C4-2B (cell line): ENCODE measurements at regions not wholly inside any gene's neighbourhood (a gene's known extent, or its start where the extent isn't known, plus 50 kb on each side); places are given as distances from the start of the nearest gene placed in this dataset.

Source experiments
- CTCF ChIP-seq: fragments of 450-650 bp; conservative IDR thresholded peaks from 2 replicates; pipeline ENCODE4 v1.5.1; 2017; ENCODE audit warnings: mild to moderate bottlenecking
- ZFX ChIP-seq: fragments of 450-650 bp; IDR thresholded peaks from 2 replicates; pipeline ENCODE4 v1.6.1; 2017

- TF ChIP-seq CTCF (no peak), ZFX (no peak)
Observed at GRCh38 chr11:111018566-111018965, 227.0 kb upstream of the POU2AF2 start.
